Type B pancreatic cell (in vitro differentiated cells): ENCODE measurements at regions not wholly inside any gene's neighbourhood (a gene's known extent, or its start where the extent isn't known, plus 50 kb on each side); places are given as distances from the start of the nearest gene placed in this dataset.

ENCODE experiments used
- DNase-seq: peaks from one replicate; pipeline ENCODE4 v3.0.0; 2021; ENCODE audit warnings: mixed read lengths; ENCODE audit not compliant: unreplicated experiment; ENCODE audit errors: extremely low spot score
- H3K27ac Mint-ChIP-seq: 2 replicates; pipeline ENCODE4 v1.8.0; 2021; ENCODE audit warnings: mild to moderate bottlenecking, mixed read lengths
- H3K27me3 Mint-ChIP-seq: 2 replicates; pipeline ENCODE4 v1.8.0; 2021; ENCODE audit warnings: mixed read lengths
- H3K36me3 Mint-ChIP-seq: 2 replicates; pipeline ENCODE4 v1.8.0; 2021; ENCODE audit warnings: mixed read lengths
- H3K4me1 Mint-ChIP-seq: one replicate; pipeline ENCODE4 v1.8.0; 2021; ENCODE audit warnings: mixed read lengths; ENCODE audit not compliant: unreplicated experiment
- H3K4me3 Mint-ChIP-seq: 2 replicates; pipeline ENCODE4 v1.8.0; 2021; ENCODE audit warnings: mild to moderate bottlenecking, mixed read lengths
- H3K9me3 Mint-ChIP-seq: 2 replicates; pipeline ENCODE4 v1.8.0; 2021; ENCODE audit warnings: mixed read lengths
- CTCF ChIP-seq: fragments of 200-600 bp; sonication (generic); conservative IDR thresholded peaks from 2 replicates; pipeline ENCODE4 v1.5.0; 2021; ENCODE audit warnings: antibody characterized with exemption, mild to moderate bottlenecking

GRCh38 chr6:145331066-145331465 lies 404.3 kb downstream of the EPM2A start:
- Mint-ChIP-seq H3K36me3 (no peaks in the 10 kb centered on the region), H3K27me3 (peaks cover 19% of the 10 kb centered on the region), H3K4me3 (no peak overlapping the region), H3K4me1 (no peaks in the 10 kb centered on the region), H3K9me3 (no peaks in the 10 kb centered on the region), H3K27ac (no peak overlapping the region)
- TF ChIP-seq CTCF, result no peak
- DNase-seq, result no peak

DNA sequence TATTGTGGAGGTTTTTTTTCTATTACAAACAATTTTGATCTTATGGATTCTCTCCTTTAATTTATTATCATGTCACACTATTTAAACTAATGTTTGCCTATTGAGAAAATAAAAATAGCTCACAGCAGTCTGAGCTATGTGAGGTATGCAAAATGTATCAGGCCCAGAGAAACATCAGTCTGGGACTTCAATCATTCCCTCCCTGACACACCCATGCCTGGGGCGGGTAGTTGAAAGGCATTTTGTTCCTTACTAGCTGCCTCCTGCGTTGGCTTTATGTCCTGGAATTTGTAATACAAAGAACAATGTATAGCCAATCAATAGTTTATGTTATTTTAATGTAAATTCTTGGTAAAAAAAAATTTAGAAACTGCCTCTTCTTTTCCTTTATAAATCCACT lies 403.3 kb downstream of the EPM2A start:
- Mint-ChIP-seq H3K27ac (no peak overlapping the region), H3K9me3 (no peaks in the 10 kb centered on the region), H3K4me1 (no peaks in the 10 kb centered on the region), H3K4me3 (no peak overlapping the region), H3K36me3 (no peaks in the 10 kb centered on the region), H3K27me3 (peaks cover 16% of the 10 kb centered on the region)
- no peak for DNase-seq
- no peak for TF ChIP-seq CTCF

DNA sequence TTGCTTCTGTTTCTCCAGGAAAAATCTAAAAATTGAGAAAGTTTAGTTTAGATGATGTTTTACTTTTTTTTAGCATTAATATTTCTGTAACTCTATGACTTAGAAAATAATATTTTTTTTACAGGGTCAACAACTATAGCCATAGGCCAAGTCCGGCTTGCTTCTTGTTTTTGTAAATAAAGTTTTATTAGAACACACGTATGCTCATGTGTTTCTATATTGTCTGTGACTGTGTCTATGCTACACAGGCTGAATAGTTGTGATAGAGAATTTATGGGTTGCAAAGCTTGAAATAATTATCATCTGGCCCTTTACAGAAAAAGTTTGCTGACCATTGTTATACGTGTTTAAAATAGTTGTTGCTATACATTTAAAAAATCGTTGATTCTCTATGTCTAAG lies 399.2 kb downstream of the EPM2A start:
- Mint-ChIP-seq H3K4me1 (no peaks in the 10 kb centered on the region), H3K27ac (no peak overlapping the region), H3K4me3 (no peak overlapping the region), H3K9me3 (no peaks in the 10 kb centered on the region), H3K36me3 (no peaks in the 10 kb centered on the region), H3K27me3 (no peaks in the 10 kb centered on the region)
- no peak for DNase-seq
- no peak for TF ChIP-seq CTCF

GRCh38 chr6:145339089-145339488 lies 396.2 kb downstream of the EPM2A start:
- Mint-ChIP-seq H3K27ac (no peak overlapping the region), H3K9me3 (no peaks in the 10 kb centered on the region), H3K4me3 (no peak overlapping the region), H3K27me3 (peaks cover 6% of the 10 kb centered on the region), H3K36me3 (no peaks in the 10 kb centered on the region), H3K4me1 (peaks cover 3% of the 10 kb centered on the region)
- no peak for TF ChIP-seq CTCF
- no peak for DNase-seq

DNA sequence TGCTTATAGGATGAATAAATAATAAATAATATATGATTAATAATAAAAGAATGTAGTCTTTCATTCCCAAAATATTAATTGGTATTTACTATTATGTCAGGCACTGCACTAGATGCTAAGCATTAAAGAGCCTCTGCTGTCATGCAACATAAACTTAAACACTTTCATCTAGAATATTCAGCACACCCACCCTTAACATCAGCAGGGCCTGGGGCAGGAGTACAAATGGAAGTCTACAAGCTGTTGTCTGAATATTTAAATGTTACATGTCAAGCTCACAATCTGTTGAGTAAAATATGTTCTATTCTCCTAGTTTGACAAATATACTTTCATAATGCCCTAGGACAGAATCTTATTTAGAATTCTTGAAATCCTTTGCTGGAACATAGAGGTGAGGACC lies 395.1 kb downstream of the EPM2A start:
- TF ChIP-seq CTCF, result no peak
- Mint-ChIP-seq H3K36me3 (no peaks in the 10 kb centered on the region), H3K4me1 (peaks cover 4% of the 10 kb centered on the region), H3K27me3 (peaks cover 9% of the 10 kb centered on the region), H3K27ac (no peak overlapping the region), H3K9me3 (no peaks in the 10 kb centered on the region), H3K4me3 (no peak overlapping the region)
- no peak for DNase-seq

DNA sequence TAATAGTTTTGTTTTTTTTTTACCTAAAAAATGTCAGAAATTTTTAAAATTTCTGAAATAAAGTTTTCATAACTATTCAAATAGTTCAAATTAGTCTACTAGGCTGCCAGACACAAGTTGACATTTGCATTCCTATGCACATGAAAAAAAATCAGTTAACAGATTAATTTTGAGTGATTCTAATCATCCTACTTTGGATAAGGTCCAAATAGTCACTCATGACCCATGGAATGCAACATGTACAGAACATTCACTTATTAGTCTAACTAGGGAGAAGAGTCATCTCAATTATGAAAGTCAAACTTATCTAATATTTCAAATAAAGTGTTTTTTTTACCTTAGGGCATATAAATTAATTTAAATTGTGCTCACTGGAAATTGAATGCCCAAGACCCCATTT lies 390.2 kb downstream of the EPM2A start:
- no peaks in the 10 kb centered on the region for H3K9me3 Mint-ChIP-seq
- peaks cover 28% of the 10 kb centered on the region for H3K27me3 Mint-ChIP-seq
- TF ChIP-seq CTCF, result no peak
- no peak overlapping the region for H3K4me3 Mint-ChIP-seq
- H3K27ac Mint-ChIP-seq, result no peak overlapping the region
- no peaks in the 10 kb centered on the region for H3K36me3 Mint-ChIP-seq
- peaks cover 10% of the 10 kb centered on the region for H3K4me1 Mint-ChIP-seq
- DNase-seq, result no peak
